ENCODE measurements at regions not wholly inside any gene's neighbourhood (a gene's known extent, or its start where the extent isn't known, plus 50 kb on each side); places are given as distances from the start of the nearest gene placed in this dataset.

- intact Hi-C loops (cut with DNase I) = no loop called here
- no peak for DNase-seq
Observed at GRCh38 chr14:82412545-82412944, 878.9 kb upstream of the SEL1L start.

GRCh38 chr14:82414853-82415539, 881.3 kb upstream of the SEL1L start:
- DNase-seq = no peak
- intact Hi-C loops (cut with DNase I) = no loop called here

GRCh38 chr14:82419933-82420332, 886.3 kb upstream of the SEL1L start:
- no peak for DNase-seq
- intact Hi-C loops (cut with DNase I) = no loop called here

GRCh38 chr14:82420871-82421270, 887.2 kb upstream of the SEL1L start:
- intact Hi-C loops (cut with DNase I) = no loop called here
- DNase-seq = no peak

GRCh38 chr14:82421286-82421685, 887.6 kb upstream of the SEL1L start:
- intact Hi-C loops (cut with DNase I) = no loop called here
- DNase-seq = no peak

GRCh38 chr14:82422230-82422629, 888.6 kb upstream of the SEL1L start:
- no peak for DNase-seq
- intact Hi-C loops (cut with DNase I) = no loop called here

GRCh38 chr14:82425261-82425660, 891.6 kb upstream of the SEL1L start:
- no peak for DNase-seq
- intact Hi-C loops (cut with DNase I) = no loop called here

GRCh38 chr14:82431031-82431430, 897.4 kb upstream of the SEL1L start:
- intact Hi-C loops (cut with DNase I) = no loop called here
- DNase-seq = no peak

- intact Hi-C loops (cut with DNase I) = no loop called here
- DNase-seq = no peak
Observed at GRCh38 chr14:82432301-82433105, 898.9 kb upstream of the SEL1L start.

GRCh38 chr14:82438436-82438835, 904.8 kb upstream of the SEL1L start:
- intact Hi-C loops (cut with DNase I) = no loop called here
- no peak for DNase-seq

- intact Hi-C loops (cut with DNase I) = no loop called here
- DNase-seq = no peak
Observed at GRCh38 chr14:82441270-82441669, 907.6 kb upstream of the SEL1L start.

- intact Hi-C loops (cut with DNase I) = no loop called here
- DNase-seq = peak in 1 of 10 donors; percentile 5
Observed at GRCh38 chr14:82445810-82446570, 912.3 kb upstream of the SEL1L start.

GRCh38 chr14:82447586-82447985, 913.9 kb upstream of the SEL1L start:
- intact Hi-C loops (cut with DNase I) = no loop called here
- peak in 3 of 10 donors; percentile 8 to 19 (median 13) for DNase-seq

GRCh38 chr14:82449926-82450468, 916.3 kb upstream of the SEL1L start:
- intact Hi-C loops (cut with DNase I) = no loop called here
- DNase-seq = no peak

GRCh38 chr14:82451675-82452074, 918.0 kb upstream of the SEL1L start:
- intact Hi-C loops (cut with DNase I) = no loop called here
- no peak for DNase-seq

GRCh38 chr14:82482345-82482744, 948.7 kb upstream of the SEL1L start:
- intact Hi-C loops (cut with DNase I) = no loop called here
- no peak for DNase-seq

GRCh38 chr14:82488473-82488872, 954.8 kb upstream of the SEL1L start:
- intact Hi-C loops (cut with DNase I) = no loop called here

GRCh38 chr14:82490397-82490796, 956.7 kb upstream of the SEL1L start:
- intact Hi-C loops (cut with DNase I) = no loop called here
- no peak for DNase-seq

More at GRCh38 chr14:82488473-82488872, 954.8 kb upstream of the SEL1L start:
- no peak for DNase-seq

- intact Hi-C loops (cut with DNase I) = no loop called here
- no peak for DNase-seq
Observed at GRCh38 chr14:82492157-82492556, 958.5 kb upstream of the SEL1L start.

GRCh38 chr14:82500222-82500621, 966.6 kb upstream of the SEL1L start:
- DNase-seq = no peak
- intact Hi-C loops (cut with DNase I) = no loop called here

GRCh38 chr14:82501554-82501953, 967.9 kb upstream of the SEL1L start:
- intact Hi-C loops (cut with DNase I) = no loop called here
- peak in 1 of 10 donors; percentile 11 for DNase-seq

Measured in posterior cingulate gyrus (tissue), 11 donors.